Mesendoderm (in vitro differentiated cells): ENCODE measurements at regions not wholly inside any gene's neighbourhood (a gene's known extent, or its start where the extent isn't known, plus 50 kb on each side); places are given as distances from the start of the nearest gene placed in this dataset.

Source experiments
- DNase-seq: peaks from one replicate; pipeline ENCODE4 v3.0.0; 2013
- H2AK5ac ChIP-seq: 2 replicates; pipeline ENCODE4 v1.6.1; 2013; ENCODE audit warnings: low read length, inconsistent platforms
- H2BK120ac ChIP-seq: 2 replicates; pipeline ENCODE4 v1.6.1; 2013; ENCODE audit warnings: low read depth, mild to moderate bottlenecking, low read length, moderate library complexity, mixed read lengths
- H2BK15ac ChIP-seq: replicated peaks from 2 replicates; pipeline ENCODE4 v1.6.1; 2013; ENCODE audit warnings: low read depth, mild to moderate bottlenecking, moderate library complexity
- H2BK5ac ChIP-seq: 2 replicates; pipeline ENCODE4 v1.6.1; 2013; ENCODE audit warnings: low read length, inconsistent platforms
- H3K18ac ChIP-seq: 2 replicates; pipeline ENCODE4 v1.6.1; 2013; ENCODE audit warnings: mild to moderate bottlenecking, low read length, mixed read lengths
- H3K23ac ChIP-seq: one replicate; pipeline ENCODE4 v1.6.1; 2013; ENCODE audit warnings: low read length
- H3K27ac ChIP-seq: 2 replicates; pipeline ENCODE4 v1.5.1; 2013; ENCODE audit warnings: low read depth, mild to moderate bottlenecking, inconsistent platforms, low read length, moderate library complexity
- H3K27me3 ChIP-seq: 2 replicates; pipeline ENCODE4 v1.6.1; 2013; ENCODE audit warnings: low read length, control low read depth, mild to moderate bottlenecking, inconsistent platforms; ENCODE audit not compliant: insufficient read depth, poor library complexity
- H3K36me3 ChIP-seq: 2 replicates; pipeline ENCODE4 v1.6.1; 2013; ENCODE audit warnings: low read length, inconsistent platforms; ENCODE audit not compliant: control insufficient read depth, insufficient read depth
- H3K4ac ChIP-seq: one replicate; pipeline ENCODE4 v1.6.1; 2013; ENCODE audit warnings: low read depth, mild to moderate bottlenecking, low read length, moderate library complexity
- H3K4me1 ChIP-seq: 2 replicates; pipeline ENCODE4 v1.6.1; 2013; ENCODE audit warnings: low read depth, low read length, inconsistent platforms; ENCODE audit not compliant: control insufficient read depth
- H3K4me2 ChIP-seq: 2 replicates; pipeline ENCODE4 v1.6.1; 2013; ENCODE audit warnings: low read length
- H3K4me3 ChIP-seq: 2 replicates; pipeline ENCODE4 v1.5.1; 2013; ENCODE audit warnings: mild to moderate bottlenecking, low read length
- H3K56ac ChIP-seq: one replicate; pipeline ENCODE4 v1.6.1; 2013; ENCODE audit warnings: low read length
- H3K79me1 ChIP-seq: 2 replicates; pipeline ENCODE4 v1.6.1; 2013; ENCODE audit warnings: low read length, inconsistent platforms
- H3K79me2 ChIP-seq: 2 replicates; pipeline ENCODE4 v1.6.1; 2013; ENCODE audit warnings: mild to moderate bottlenecking, low read length; ENCODE audit not compliant: control insufficient read depth, insufficient read depth
- H3K9ac ChIP-seq: 2 replicates; pipeline ENCODE4 v1.6.1; 2013; ENCODE audit warnings: low read length, inconsistent platforms
- H4K5ac ChIP-seq: one replicate; pipeline ENCODE4 v1.6.1; 2013; ENCODE audit warnings: low read length
- H4K8ac ChIP-seq: one replicate; pipeline ENCODE4 v1.6.1; 2013; ENCODE audit warnings: low read depth, mild to moderate bottlenecking, control low read depth, low read length, moderate library complexity
- WGBS: extraction: QIAGEN DNeasy Blood & Tissue Kit; methylation state at CpG from one replicate; pipeline ENCODE4 v1.1.7; 2013; ENCODE audit warnings: low lambda C conversion rate, missing lambda C conversion rate; ENCODE audit not compliant: insufficient coverage; ENCODE audit errors: extremely low coverage; 5-methylcytosine and 5-hydroxymethylcytosine counted together

GRCh38 chr6:112590326-112590725 is 243.2 kb downstream of the RFPL4B start:
- H2BK120ac ChIP-seq, result no peak overlapping the region
- WGBS, result no CpG with 5 or more reads among the region's 3 CpGs
- H2BK15ac ChIP-seq, result no peak overlapping the region
- no peaks in the 10 kb centered on the region for H3K36me3 ChIP-seq
- H3K27ac ChIP-seq, result no peak overlapping the region
- no peak overlapping the region for H3K4ac ChIP-seq
- H3K4me3 ChIP-seq, result no peak overlapping the region
- H3K4me2 ChIP-seq, result no peak overlapping the region
- no peak overlapping the region for H4K8ac ChIP-seq
- H3K9ac ChIP-seq, result no peak overlapping the region
- DNase-seq, result no peak
- H3K18ac ChIP-seq, result no peak overlapping the region
- no peak overlapping the region for H3K56ac ChIP-seq
- H3K4me1 ChIP-seq, result no peaks in the 10 kb centered on the region
- H3K79me2 ChIP-seq, result no peaks in the 10 kb centered on the region
- H4K5ac ChIP-seq, result no peak overlapping the region
- H3K23ac ChIP-seq, result no peak overlapping the region
- no peaks in the 10 kb centered on the region for H3K79me1 ChIP-seq
- H3K27me3 ChIP-seq, result no peaks in the 10 kb centered on the region
- no peak overlapping the region for H2BK5ac ChIP-seq
- H2AK5ac ChIP-seq, result no peak overlapping the region

DNA sequence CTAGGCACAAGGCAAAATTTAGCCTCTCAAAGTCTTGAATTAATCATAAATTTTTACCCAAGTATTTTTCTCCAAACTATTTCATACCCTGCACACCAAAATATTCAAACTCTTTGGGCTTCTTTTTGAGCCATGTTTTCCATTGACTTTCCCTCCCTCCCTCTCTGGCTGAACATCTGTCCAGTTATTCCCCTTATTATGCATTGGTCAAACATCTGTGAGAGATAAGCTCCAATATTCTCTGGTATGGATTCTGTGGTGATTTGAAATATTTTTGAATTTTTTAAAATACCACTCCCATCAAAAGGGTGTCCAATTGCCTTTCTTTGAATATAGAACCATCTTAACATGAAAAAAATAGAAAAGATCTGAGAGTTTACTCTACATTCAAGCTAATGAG is 244.2 kb downstream of the RFPL4B start:
- H3K4ac ChIP-seq, result no peak overlapping the region
- H3K27ac ChIP-seq, result no peak overlapping the region
- H3K9ac ChIP-seq, result no peak overlapping the region

GRCh38 chr6:112592159-112592558 is 245.0 kb downstream of the RFPL4B start:
- Histone ChIP-seq H3K18ac (no peak overlapping the region), H4K5ac (no peak overlapping the region), H3K27me3 (no peaks in the 10 kb centered on the region), H3K4me3 (no peak overlapping the region), H3K36me3 (no peaks in the 10 kb centered on the region), H4K8ac (no peak overlapping the region), H3K4ac (no peak overlapping the region), H2AK5ac (no peak overlapping the region), H2BK15ac (no peak overlapping the region), H3K79me1 (no peaks in the 10 kb centered on the region), H3K4me1 (no peaks in the 10 kb centered on the region), H3K56ac (no peak overlapping the region), H2BK5ac (no peak overlapping the region), H2BK120ac (no peak overlapping the region), H3K79me2 (no peaks in the 10 kb centered on the region), H3K4me2 (no peak overlapping the region), H3K27ac (no peak overlapping the region), H3K9ac (no peak overlapping the region), H3K23ac (no peak overlapping the region)
- no peak for DNase-seq

More for the DNA sequence above, 244.2 kb downstream of the RFPL4B start:
- H3K27me3 ChIP-seq, result no peaks in the 10 kb centered on the region
- H2BK120ac ChIP-seq, result no peak overlapping the region
- no peak overlapping the region for H4K8ac ChIP-seq
- DNase-seq, result no peak
- no peaks in the 10 kb centered on the region for H3K36me3 ChIP-seq
- no peak overlapping the region for H3K56ac ChIP-seq
- H3K4me1 ChIP-seq, result no peaks in the 10 kb centered on the region
- no peaks in the 10 kb centered on the region for H3K79me1 ChIP-seq
- H3K4me2 ChIP-seq, result no peak overlapping the region
- H3K23ac ChIP-seq, result no peak overlapping the region
- no peak overlapping the region for H4K5ac ChIP-seq
- H3K79me2 ChIP-seq, result no peaks in the 10 kb centered on the region
- H3K4me3 ChIP-seq, result no peak overlapping the region
- no peak overlapping the region for H2BK5ac ChIP-seq
- no peak overlapping the region for H3K18ac ChIP-seq
- H2AK5ac ChIP-seq, result no peak overlapping the region
- no peak overlapping the region for H2BK15ac ChIP-seq

DNA sequence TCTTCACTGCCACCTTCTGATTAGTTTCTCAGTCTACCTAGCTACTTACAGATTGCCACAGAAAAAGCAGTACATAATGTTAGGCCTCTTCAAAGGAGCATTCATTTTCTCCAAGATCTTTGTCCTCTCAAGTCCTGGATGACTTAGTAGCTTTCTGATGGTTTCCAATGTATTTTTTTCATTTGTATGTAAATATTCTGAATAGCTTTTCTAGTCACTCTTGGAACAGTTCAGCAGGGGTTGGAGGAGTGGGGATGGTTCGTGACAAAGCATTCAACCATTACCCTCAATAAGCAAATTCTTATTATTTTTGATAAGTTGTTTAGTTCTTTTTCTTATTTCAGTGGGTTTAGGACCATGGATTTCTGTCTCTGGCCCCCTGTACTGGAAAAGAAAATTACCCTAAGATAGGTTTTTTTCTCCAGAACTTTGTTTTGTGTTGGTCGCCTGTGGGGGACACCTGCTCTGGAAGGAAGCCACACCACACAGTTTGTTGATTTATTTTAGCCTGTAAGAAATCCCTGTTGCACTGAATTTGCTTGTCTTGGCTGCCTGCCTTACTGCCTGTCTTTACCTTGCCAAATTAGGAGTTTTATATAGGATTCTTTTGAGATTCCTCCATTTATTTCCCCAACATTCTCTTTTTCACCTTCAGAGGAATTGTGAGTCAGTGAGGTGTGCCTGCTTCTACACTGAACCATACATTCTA is 247.9 kb downstream of the RFPL4B start:
- no peak overlapping the region for H4K8ac ChIP-seq
- no peak overlapping the region for H3K56ac ChIP-seq
- H3K36me3 ChIP-seq, result no peaks in the 10 kb centered on the region
- H3K9ac ChIP-seq, result no peak overlapping the region
- H3K4me2 ChIP-seq, result no peak overlapping the region
- no peak overlapping the region for H2BK5ac ChIP-seq
- no peak overlapping the region for H3K4ac ChIP-seq
- H2AK5ac ChIP-seq, result no peak overlapping the region
- H2BK120ac ChIP-seq, result no peak overlapping the region
- no peak overlapping the region for H4K5ac ChIP-seq
- no peak for DNase-seq
- H3K4me3 ChIP-seq, result no peak overlapping the region
- no CpG with 5 or more reads among the region's 2 CpGs for WGBS
- no peak overlapping the region for H3K23ac ChIP-seq
- no peak overlapping the region for H3K27ac ChIP-seq
- H2BK15ac ChIP-seq, result no peak overlapping the region
- no peaks in the 10 kb centered on the region for H3K27me3 ChIP-seq
- no peaks in the 10 kb centered on the region for H3K79me2 ChIP-seq
- no peaks in the 10 kb centered on the region for H3K79me1 ChIP-seq
- H3K4me1 ChIP-seq, result no peaks in the 10 kb centered on the region
- H3K18ac ChIP-seq, result no peak overlapping the region

DNA sequence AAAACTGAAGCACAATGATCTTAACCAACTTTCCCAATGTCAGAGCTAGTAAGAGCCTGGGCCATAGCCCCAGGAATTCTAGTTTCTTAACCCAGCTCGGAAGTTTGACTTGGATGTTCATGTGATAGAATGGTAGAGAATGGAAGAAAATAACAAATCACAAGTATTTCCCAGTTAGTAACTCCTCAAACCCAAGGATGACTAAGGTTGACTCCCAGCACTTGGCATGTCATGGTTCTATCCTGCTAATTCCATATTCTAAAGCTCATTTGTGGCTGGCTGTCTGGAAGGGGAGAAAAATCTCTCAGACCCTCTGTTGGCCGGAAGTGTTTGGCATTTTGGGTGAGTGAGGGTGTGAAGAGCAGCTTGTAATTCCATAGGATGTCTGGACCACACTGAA is 248.7 kb downstream of the RFPL4B start:
- no peak overlapping the region for H2BK120ac ChIP-seq
- H2BK15ac ChIP-seq, result no peak overlapping the region
- H2AK5ac ChIP-seq, result no peak overlapping the region
- no peaks in the 10 kb centered on the region for H3K4me1 ChIP-seq
- no peak overlapping the region for H3K4me3 ChIP-seq
- WGBS, result no CpG with 5 or more reads among the region's 2 CpGs
- H3K27ac ChIP-seq, result no peak overlapping the region
- no peak overlapping the region for H2BK5ac ChIP-seq
- H3K56ac ChIP-seq, result no peak overlapping the region
- H3K18ac ChIP-seq, result no peak overlapping the region
- H3K4ac ChIP-seq, result no peak overlapping the region
- H3K79me1 ChIP-seq, result no peaks in the 10 kb centered on the region
- no peak overlapping the region for H3K4me2 ChIP-seq
- no peak overlapping the region for H4K5ac ChIP-seq
- H3K23ac ChIP-seq, result no peak overlapping the region
- H3K79me2 ChIP-seq, result no peaks in the 10 kb centered on the region
- no peaks in the 10 kb centered on the region for H3K27me3 ChIP-seq
- DNase-seq, result no peak
- no peak overlapping the region for H3K9ac ChIP-seq
- no peak overlapping the region for H4K8ac ChIP-seq
- H3K36me3 ChIP-seq, result no peaks in the 10 kb centered on the region

- H2BK15ac ChIP-seq, result no peak overlapping the region
- WGBS, result 100% methylated on average over 1 of the region's 1 CpG
Observed at GRCh38 chr6:112597176-112597575, 250.0 kb downstream of the RFPL4B start.

More at GRCh38 chr6:112597176-112597575, 250.0 kb downstream of the RFPL4B start:
- Histone ChIP-seq H3K79me1 (no peaks in the 10 kb centered on the region), H3K4ac (no peak overlapping the region), H3K27ac (no peak overlapping the region), H3K4me3 (no peak overlapping the region), H2BK5ac (no peak overlapping the region), H3K36me3 (no peaks in the 10 kb centered on the region), H3K23ac (no peak overlapping the region), H3K4me1 (no peaks in the 10 kb centered on the region), H3K27me3 (no peaks in the 10 kb centered on the region), H3K56ac (no peak overlapping the region), H4K5ac (no peak overlapping the region), H2BK120ac (no peak overlapping the region), H3K79me2 (no peaks in the 10 kb centered on the region), H3K18ac (no peak overlapping the region), H3K4me2 (no peak overlapping the region), H3K9ac (no peak overlapping the region), H2AK5ac (no peak overlapping the region), H4K8ac (no peak overlapping the region)
- DNase-seq, result no peak
